ENCODE measurements at regions not wholly inside any gene's neighbourhood (a gene's known extent, or its start where the extent isn't known, plus 50 kb on each side); places are given as distances from the start of the nearest gene placed in this dataset.

GRCh38 chr2:121001641-121002040 is 266.0 kb downstream of the GLI2 start:
- no peak for DNase-seq

GRCh38 chr2:121002597-121002996 is 266.9 kb downstream of the GLI2 start:
- DNase-seq: no peak

GRCh38 chr2:121003391-121003790 is 267.7 kb downstream of the GLI2 start:
- DNase-seq: no peak

GRCh38 chr2:121004359-121004758 is 268.7 kb downstream of the GLI2 start:
- DNase-seq: no peak

GRCh38 chr2:121004950-121005349 is 269.3 kb downstream of the GLI2 start:
- DNase-seq: no peak

GRCh38 chr2:121005453-121005852 is 269.8 kb downstream of the GLI2 start:
- DNase-seq: no peak

- no peak for DNase-seq
Measured at GRCh38 chr2:121006743-121007489, 271.2 kb downstream of the GLI2 start.

- DNase-seq: no peak
Measured at GRCh38 chr2:121007490-121007853, 271.8 kb downstream of the GLI2 start.

- no peak for DNase-seq
Measured at GRCh38 chr2:121008975-121009374, 273.3 kb downstream of the GLI2 start.

GRCh38 chr2:121010998-121011397 is 274.0 kb downstream of the TFCP2L1 start:
- no peak for DNase-seq

GRCh38 chr2:121014876-121015275 is 270.1 kb downstream of the TFCP2L1 start:
- DNase-seq: no peak

- DNase-seq: no peak
Measured at GRCh38 chr2:121015971-121016485, 269.0 kb downstream of the TFCP2L1 start.

GRCh38 chr2:121017396-121017795 is 267.6 kb downstream of the TFCP2L1 start:
- no peak for DNase-seq

GRCh38 chr2:121018136-121019061 is 266.6 kb downstream of the TFCP2L1 start:
- no peak for DNase-seq

- no peak for DNase-seq
Measured at GRCh38 chr2:121019071-121019470, 265.9 kb downstream of the TFCP2L1 start.

GRCh38 chr2:121019756-121020155 is 265.2 kb downstream of the TFCP2L1 start:
- DNase-seq: no peak

- no peak for DNase-seq
Measured at GRCh38 chr2:121021685-121022084, 263.3 kb downstream of the TFCP2L1 start.

- no peak for DNase-seq
Measured at GRCh38 chr2:121028577-121028976, 256.4 kb downstream of the TFCP2L1 start.

- DNase-seq: no peak
Measured at GRCh38 chr2:121030523-121030922, 254.5 kb downstream of the TFCP2L1 start.

GRCh38 chr2:121031568-121032340 is 253.2 kb downstream of the TFCP2L1 start:
- DNase-seq: no peak

- DNase-seq: no peak
Measured at GRCh38 chr2:121033461-121033996, 251.5 kb downstream of the TFCP2L1 start.

GRCh38 chr2:121034551-121034950 is 250.5 kb downstream of the TFCP2L1 start:
- no peak for DNase-seq

GRCh38 chr2:121036226-121036692 is 248.7 kb downstream of the TFCP2L1 start:
- no peak for DNase-seq

Data from effector CD4-positive, alpha-beta T cell (primary cell).